Caco-2 (cell line): ENCODE measurements at regions not wholly inside any gene's neighbourhood (a gene's known extent, or its start where the extent isn't known, plus 50 kb on each side); places are given as distances from the start of the nearest gene placed in this dataset.
"Not testable (repeated sequence)": the region's sequence is repeated elsewhere in the genome, so short reads cannot be mapped to it uniquely, and the experiment has no call there.

Experiments used
- BruUV-seq: library from RNA; stranded (reverse); fragments of 400-500 nt; replicated peaks from 2 replicates; lab custom pipeline; 2021; lab: Mats Ljungman, UMichigan
- CTCF ChIA-PET: fragments of 300-600 bp; sonication (Branson Sonifier 250); formaldehyde crosslinking; loops from one replicate; lab custom pipeline; 2022; ENCODE audit warnings: antibody characterized with exemption; lab: Charles Lee
- POLR2A ChIA-PET: fragments of 300-600 bp; sonication (Branson Sonifier 250); formaldehyde crosslinking; loops from one replicate; lab custom pipeline; 2022; ENCODE audit warnings: antibody characterized with exemption; lab: Charles Lee
- DNase-seq, 2 experiments: peaks; one replicate each; pipeline versions ENCODE4 v3.0.0 to v3.0.0-alpha.2; 2020 to 2022
- H3K27me3 ChIP-seq: replicated peaks from 2 replicates; pipeline ENCODE4 v1.6.0; 2011; ENCODE audit warnings: low read length; ENCODE audit not compliant: control insufficient read depth, insufficient read depth
- H3K36me3 ChIP-seq: 2 replicates; pipeline ENCODE4 v1.5.1; 2011; ENCODE audit warnings: low read length; ENCODE audit not compliant: control insufficient read depth, insufficient read depth
- H3K4me1 ChIP-seq: fragments of 250-450 bp; sonication (Bioruptor Pico); 2 replicates; pipeline ENCODE4 v1.5.1; 2020; ENCODE audit warnings: mild to moderate bottlenecking
- H3K4me3 ChIP-seq: 2 replicates; pipeline ENCODE4 v1.5.1; 2011; ENCODE audit warnings: low read depth, mild to moderate bottlenecking, control low read depth, low read length
- H3K9me3 ChIP-seq: fragments of 250-450 bp; sonication (Bioruptor Pico); 2 replicates; pipeline ENCODE4 v1.5.1; 2020; ENCODE audit warnings: mild to moderate bottlenecking, moderate library complexity
- H3K27ac Mint-ChIP-seq: one replicate; pipeline ENCODE4 v1.8.0; 2022; ENCODE audit warnings: mixed read lengths; ENCODE audit not compliant: unreplicated experiment
- H3K27me3 Mint-ChIP-seq: one replicate; pipeline ENCODE4 v1.8.0; 2022; ENCODE audit warnings: mixed read lengths; ENCODE audit not compliant: insufficient read depth, unreplicated experiment
- H3K36me3 Mint-ChIP-seq: one replicate; pipeline ENCODE4 v1.8.0; 2022; ENCODE audit warnings: mild to moderate bottlenecking, mixed read lengths; ENCODE audit not compliant: insufficient read depth, unreplicated experiment
- H3K4me1 Mint-ChIP-seq: one replicate; pipeline ENCODE4 v1.8.0; 2022; ENCODE audit warnings: low read depth, mixed read lengths; ENCODE audit not compliant: unreplicated experiment
- H3K4me3 Mint-ChIP-seq: one replicate; pipeline ENCODE4 v1.8.0; 2022; ENCODE audit warnings: mild to moderate bottlenecking, moderate library complexity, mixed read lengths; ENCODE audit not compliant: unreplicated experiment
- H3K9me3 Mint-ChIP-seq: one replicate; pipeline ENCODE4 v1.8.0; 2022; ENCODE audit warnings: mixed read lengths; ENCODE audit not compliant: unreplicated experiment
- intact Hi-C: fragments of 100-400 bp; cut with micrococcal nuclease; formaldehyde crosslinking; loops from one replicate; pipeline ENCODE4 v1.10.0; 2022; ENCODE audit not compliant: unreplicated experiment
- TF ChIP-seq, protein P1 (sequence below), 2 experiments: fragments of 200-600 bp in 1 of 2; IDR thresholded peaks; 1 replicate in 1 of 2; 2 replicates in 1 of 2; pipeline versions ENCODE4 v1.5.1 to v1.8.0; 2011 to 2022; ENCODE audit warnings: antibody characterized with exemption in 1 of 2, control low read depth in 1 of 2, inconsistent platforms in 1 of 2, low read depth in 1 of 2, low read length in 1 of 2, mild to moderate bottlenecking in 1 of 2, moderate library complexity in 1 of 2; ENCODE audit not compliant: insufficient read depth in 1 of 2, severe bottlenecking in 1 of 2, unreplicated experiment in 1 of 2

DNA sequence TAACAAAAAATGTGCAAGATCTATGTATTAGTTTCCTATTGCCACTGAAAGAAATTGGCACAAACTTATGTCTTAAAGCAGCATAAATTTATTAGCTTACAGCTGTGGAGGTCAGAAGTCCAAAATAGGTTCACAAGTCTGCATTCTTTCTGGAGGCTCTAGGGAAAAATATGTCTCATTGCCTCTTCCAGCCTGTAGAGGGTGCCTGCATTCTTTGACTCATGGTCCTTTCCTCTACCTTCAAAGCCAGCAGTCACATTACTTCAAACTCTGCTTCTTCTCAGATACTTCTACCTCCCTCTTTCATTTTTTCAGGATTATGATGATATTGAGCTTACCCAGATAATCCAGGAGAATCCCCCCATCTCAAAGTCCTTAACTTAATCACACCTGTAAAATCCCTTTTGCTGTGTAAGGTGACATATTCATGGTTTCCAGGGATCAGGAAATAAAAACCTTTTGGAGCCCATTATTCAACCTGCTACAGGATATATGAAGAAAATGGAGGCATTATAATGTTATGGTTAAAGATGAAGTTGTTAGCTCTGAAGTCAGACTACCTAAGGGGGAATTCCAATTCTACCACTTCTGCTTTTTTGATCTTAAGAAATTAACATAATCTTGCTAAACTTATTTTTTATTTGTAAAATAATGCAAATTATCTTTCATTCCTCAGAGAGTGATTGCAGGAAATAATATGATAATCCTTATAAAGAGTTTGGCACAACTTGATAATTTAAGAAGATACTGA lies 686.2 kb downstream of the PRIM2 start:
- BruUV-seq, H3K36me3 Mint-ChIP-seq, H3K36me3 ChIP-seq, POLR2A ChIA-PET, H3K9me3 Mint-ChIP-seq, H3K27me3 Mint-ChIP-seq, H3K4me3 Mint-ChIP-seq, H3K4me3 ChIP-seq, H3K4me1 Mint-ChIP-seq, H3K4me1 ChIP-seq, H3K27ac Mint-ChIP-seq, CTCF ChIA-PET, H3K9me3 ChIP-seq, intact Hi-C loops, H3K27me3 ChIP-seq: not testable (repeated sequence)
- DNase-seq, result peak in 1 of 2 experiments; percentile 17
- TF ChIP-seq, protein P1, sequence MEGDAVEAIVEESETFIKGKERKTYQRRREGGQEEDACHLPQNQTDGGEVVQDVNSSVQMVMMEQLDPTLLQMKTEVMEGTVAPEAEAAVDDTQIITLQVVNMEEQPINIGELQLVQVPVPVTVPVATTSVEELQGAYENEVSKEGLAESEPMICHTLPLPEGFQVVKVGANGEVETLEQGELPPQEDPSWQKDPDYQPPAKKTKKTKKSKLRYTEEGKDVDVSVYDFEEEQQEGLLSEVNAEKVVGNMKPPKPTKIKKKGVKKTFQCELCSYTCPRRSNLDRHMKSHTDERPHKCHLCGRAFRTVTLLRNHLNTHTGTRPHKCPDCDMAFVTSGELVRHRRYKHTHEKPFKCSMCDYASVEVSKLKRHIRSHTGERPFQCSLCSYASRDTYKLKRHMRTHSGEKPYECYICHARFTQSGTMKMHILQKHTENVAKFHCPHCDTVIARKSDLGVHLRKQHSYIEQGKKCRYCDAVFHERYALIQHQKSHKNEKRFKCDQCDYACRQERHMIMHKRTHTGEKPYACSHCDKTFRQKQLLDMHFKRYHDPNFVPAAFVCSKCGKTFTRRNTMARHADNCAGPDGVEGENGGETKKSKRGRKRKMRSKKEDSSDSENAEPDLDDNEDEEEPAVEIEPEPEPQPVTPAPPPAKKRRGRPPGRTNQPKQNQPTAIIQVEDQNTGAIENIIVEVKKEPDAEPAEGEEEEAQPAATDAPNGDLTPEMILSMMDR (IDR thresholded peaks at IDR 0.05; ENCODE audit: insufficient read depth in 1 of 2, low read depth in 1 of 2, low read length in 1 of 2, severe bottlenecking in 1 of 2, unreplicated experiment in 1 of 2), result peak; percentile 14 to 46

DNA sequence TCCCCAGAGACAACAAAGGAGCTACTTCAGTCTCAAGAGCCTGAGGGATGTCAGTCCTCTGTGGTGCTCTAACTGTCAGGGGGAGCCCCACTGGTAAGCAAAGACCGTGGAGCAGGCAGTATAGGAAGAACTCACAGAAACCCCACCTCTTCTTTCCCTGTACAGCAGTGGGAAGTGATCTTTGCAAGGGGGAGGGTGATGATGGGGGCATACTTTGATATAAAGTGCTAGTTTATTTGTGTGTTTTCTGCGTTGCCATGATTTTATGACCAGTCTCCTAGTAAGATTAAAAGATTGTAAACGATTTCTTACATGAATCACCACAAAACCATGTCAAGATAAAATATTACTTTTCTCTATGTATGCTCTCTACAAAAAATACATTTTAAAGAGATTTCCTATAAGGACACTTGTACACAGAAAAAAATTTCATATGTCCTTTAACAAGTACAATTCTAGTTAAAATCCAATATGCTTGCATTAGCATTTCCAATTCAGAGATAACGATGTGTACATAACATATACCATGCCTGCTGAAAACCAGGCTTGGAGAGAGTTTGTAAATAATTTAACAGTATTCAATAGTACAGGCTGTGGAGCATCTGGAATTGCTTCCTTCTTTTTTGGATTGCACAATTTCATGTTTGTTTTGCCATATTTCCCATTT lies 690.0 kb downstream of the PRIM2 start:
- H3K4me3 Mint-ChIP-seq, H3K36me3 Mint-ChIP-seq, H3K27me3 Mint-ChIP-seq, H3K4me3 ChIP-seq, BruUV-seq, CTCF ChIA-PET, H3K4me1 ChIP-seq, H3K4me1 Mint-ChIP-seq, H3K27ac Mint-ChIP-seq, H3K27me3 ChIP-seq, H3K9me3 ChIP-seq, H3K9me3 Mint-ChIP-seq, intact Hi-C loops, H3K36me3 ChIP-seq, DNase-seq, POLR2A ChIA-PET: not testable (repeated sequence)

DNA sequence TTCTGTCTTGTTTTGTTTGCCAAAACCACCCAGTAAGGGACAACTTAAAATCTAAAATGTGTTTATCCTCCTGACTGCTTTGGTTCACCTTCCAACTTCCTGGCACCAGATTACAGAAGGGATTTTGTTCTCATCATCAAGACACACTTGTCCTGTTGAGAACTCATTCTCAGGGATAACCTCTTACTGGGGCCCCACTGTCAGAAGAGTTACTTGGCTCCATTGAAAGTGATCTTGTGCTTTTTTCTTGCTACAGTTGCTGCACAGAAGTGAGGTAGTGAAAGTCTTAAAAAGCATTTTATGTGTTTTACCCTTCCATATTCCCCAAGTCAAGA lies 690.5 kb downstream of the PRIM2 start:
- H3K27me3 ChIP-seq, intact Hi-C loops, H3K27ac Mint-ChIP-seq, POLR2A ChIA-PET, H3K27me3 Mint-ChIP-seq, H3K4me1 Mint-ChIP-seq, DNase-seq, H3K36me3 ChIP-seq, H3K36me3 Mint-ChIP-seq, H3K9me3 Mint-ChIP-seq, H3K4me3 ChIP-seq, H3K4me3 Mint-ChIP-seq, H3K9me3 ChIP-seq, BruUV-seq, H3K4me1 ChIP-seq: not testable (repeated sequence)
- CTCF ChIA-PET, result interaction anchor here (0.6 kb wide), 1 partner anchor 37 kb away, joined by 5 read pairs; no protein-coding TSS in a partner anchor

DNA sequence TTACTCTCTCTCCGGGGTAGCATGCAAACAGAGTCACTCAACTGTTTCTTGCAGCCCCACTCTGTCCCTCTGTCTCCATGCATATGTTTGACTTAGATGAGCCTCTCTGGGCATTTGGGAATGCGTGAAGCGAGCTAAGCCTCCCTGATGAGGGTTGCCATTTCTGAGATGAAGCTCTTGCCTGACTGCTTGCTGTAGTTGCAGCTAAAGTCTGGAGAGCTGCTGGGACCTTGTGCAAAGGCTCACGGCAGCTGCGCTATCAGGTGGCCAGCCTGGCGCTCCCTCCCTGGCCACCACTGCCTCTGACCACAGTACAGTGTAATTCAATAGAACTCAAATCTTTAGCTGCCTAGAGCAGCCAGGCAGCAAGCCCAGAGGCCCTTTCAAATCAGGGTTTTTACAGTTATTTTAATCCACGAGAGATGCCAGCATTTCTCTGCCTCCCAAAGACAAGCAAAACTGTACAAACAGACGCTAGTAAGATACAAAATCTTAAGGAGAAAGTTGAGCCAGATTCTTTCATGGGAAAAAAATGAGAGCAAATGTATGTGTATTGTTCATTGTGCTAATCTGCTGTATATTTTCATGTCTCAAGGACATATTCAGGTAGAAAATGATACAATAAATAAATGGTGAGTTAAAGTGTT lies 694.6 kb downstream of the PRIM2 start:
- POLR2A ChIA-PET, H3K9me3 ChIP-seq, DNase-seq, H3K9me3 Mint-ChIP-seq, H3K4me3 ChIP-seq, CTCF ChIA-PET, H3K36me3 ChIP-seq, H3K4me3 Mint-ChIP-seq, H3K4me1 ChIP-seq, intact Hi-C loops, H3K27me3 Mint-ChIP-seq, H3K27me3 ChIP-seq, BruUV-seq, H3K27ac Mint-ChIP-seq, H3K4me1 Mint-ChIP-seq, H3K36me3 Mint-ChIP-seq: not testable (repeated sequence)

DNA sequence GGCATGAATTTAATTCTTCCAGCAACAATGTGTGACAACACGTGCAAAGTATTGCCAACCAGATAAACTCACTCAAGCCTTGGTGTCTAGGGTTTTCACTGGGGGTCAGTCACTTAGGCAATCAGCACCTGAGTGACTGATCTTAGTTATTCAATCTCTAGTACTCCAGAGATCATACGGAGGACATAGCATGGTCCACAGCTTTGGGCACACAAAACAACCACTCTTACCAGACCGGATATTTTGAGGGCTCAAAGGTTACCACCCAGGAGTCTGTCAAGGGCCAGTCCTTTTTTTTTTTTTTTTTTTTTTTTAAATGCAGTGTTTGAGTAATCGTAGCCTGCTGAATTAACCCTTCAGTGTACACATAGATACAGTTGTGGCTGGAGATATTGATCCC lies 699.2 kb downstream of the PRIM2 start:
- intact Hi-C loops, H3K27me3 Mint-ChIP-seq, CTCF ChIA-PET, H3K27me3 ChIP-seq, POLR2A ChIA-PET, H3K27ac Mint-ChIP-seq, H3K4me1 Mint-ChIP-seq, H3K9me3 ChIP-seq, H3K4me3 Mint-ChIP-seq, BruUV-seq, H3K36me3 Mint-ChIP-seq, H3K4me1 ChIP-seq, H3K9me3 Mint-ChIP-seq, H3K4me3 ChIP-seq, H3K36me3 ChIP-seq, DNase-seq: not testable (repeated sequence)

DNA sequence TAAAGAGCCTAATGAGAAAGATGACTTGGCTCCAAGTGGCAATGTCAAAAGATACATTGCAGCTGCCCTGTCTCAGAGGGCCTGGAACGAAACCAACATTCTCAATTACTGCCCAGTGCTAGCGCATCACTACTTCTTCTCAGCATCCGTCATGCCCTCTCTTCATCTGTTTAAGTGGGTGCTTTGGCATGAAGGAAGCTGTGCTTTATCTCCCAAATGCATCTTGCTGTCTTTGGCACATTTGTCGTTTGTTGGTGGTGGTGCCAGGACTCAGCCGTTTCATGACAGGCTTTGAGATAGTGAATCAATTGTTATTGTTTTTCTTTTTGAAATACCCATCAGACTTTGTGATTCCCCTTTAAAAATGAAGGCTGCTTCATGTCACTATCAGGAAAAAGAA lies 710.8 kb downstream of the PRIM2 start:
- H3K4me3 ChIP-seq, DNase-seq, H3K27me3 Mint-ChIP-seq, H3K36me3 Mint-ChIP-seq, POLR2A ChIA-PET, CTCF ChIA-PET, H3K27ac Mint-ChIP-seq, H3K9me3 ChIP-seq, intact Hi-C loops, H3K4me1 ChIP-seq, H3K4me1 Mint-ChIP-seq, BruUV-seq, H3K4me3 Mint-ChIP-seq, H3K36me3 ChIP-seq, H3K9me3 Mint-ChIP-seq, H3K27me3 ChIP-seq: not testable (repeated sequence)
